Limb (tissue), 2 donors: ENCODE measurements at regions not wholly inside any gene's neighbourhood (a gene's known extent, or its start where the extent isn't known, plus 50 kb on each side); places are given as distances from the start of the nearest gene placed in this dataset.

ENCODE experiments used
- DNase-seq, 2 donors: peaks; one replicate each; pipeline ENCODE4 v3.0.0-alpha.2; 2016; ENCODE audit errors: extremely low spot score in 2 of 2

- DNase-seq = no peak
Measured at GRCh38 chr20:10990625-10991382, 317.0 kb upstream of the JAG1 start.

DNA sequence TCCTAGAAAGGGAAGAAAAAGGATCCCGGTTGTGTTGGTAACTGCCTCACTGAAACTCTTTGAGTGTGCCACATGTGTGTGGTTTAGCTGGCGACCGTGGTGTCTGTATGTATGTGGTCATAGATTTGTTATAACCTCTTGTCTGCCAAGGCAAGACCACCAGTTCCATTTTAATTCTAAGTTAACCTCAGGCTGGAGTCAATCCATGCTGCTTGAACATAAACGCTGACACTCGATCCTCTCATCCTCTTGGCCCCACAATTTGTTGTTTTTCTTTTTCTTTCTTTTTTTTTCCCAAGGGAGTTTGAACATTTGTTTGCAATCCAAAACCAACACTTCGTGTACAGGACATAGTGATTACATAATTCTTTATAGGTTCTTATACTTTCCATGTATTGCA is 318.9 kb upstream of the JAG1 start:
- peak in 1 of 2 donors; percentile 32 for DNase-seq

GRCh38 chr20:10994991-10995700 is 321.3 kb upstream of the JAG1 start:
- no peak for DNase-seq

DNA sequence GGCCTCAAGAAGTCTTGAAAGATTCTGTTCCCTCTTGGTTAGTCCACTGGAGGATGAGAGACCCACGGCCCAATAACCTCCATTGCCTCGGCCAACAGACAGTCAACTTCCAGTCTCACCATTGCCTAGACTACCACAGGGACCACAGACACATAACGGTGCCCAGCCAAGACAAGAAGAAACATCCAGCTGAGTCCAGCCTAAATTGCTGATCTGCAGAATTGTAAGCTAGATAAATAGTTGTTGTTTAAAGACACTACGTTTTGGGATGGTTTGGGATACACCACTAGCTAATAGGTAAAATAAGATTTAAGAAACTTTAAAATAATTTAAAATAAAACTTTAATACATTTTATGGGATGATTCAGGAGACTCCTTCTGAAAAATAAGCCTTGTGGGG is 324.7 kb upstream of the JAG1 start:
- DNase-seq = no peak

GRCh38 chr20:11000416-11000815 is 326.6 kb upstream of the JAG1 start:
- no peak for DNase-seq

- no peak for DNase-seq
Measured at GRCh38 chr20:11001302-11001701, 327.5 kb upstream of the JAG1 start.

DNA sequence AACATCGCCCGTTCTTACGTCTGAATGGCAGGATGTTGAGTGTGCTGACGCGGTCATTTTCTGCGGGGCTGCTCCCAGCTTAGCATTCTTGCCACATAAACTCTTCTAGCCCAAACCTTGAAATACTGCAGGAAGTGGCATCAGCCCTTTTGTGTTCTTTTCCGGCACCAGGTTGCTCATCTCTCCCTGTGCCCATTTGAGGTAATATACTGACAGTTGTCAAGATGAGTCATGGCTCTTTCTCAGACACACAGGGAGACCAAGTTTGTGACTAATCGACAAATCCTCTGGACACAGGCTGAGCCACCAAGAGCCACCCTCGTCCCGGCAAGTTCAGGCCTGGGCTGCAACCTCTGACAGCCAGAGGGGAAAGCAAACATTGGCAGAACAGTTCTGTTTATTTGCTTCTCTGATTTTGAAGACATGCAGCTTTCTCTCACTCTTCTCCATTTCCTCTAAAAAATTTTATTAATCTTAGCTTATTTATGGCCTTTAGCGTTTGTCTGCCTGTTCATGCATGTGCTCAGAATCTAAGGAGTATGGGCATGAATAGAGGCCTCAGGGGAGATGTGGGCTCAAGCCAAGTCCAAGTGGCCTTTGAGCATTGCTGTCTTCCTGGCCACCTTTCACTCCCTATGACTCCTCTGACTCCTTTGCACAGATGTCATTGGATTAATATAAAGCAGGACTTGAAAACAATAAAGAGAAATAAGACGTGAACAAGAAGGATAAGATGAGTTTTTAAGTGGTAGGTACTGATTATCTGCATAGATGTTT is 328.2 kb upstream of the JAG1 start:
- DNase-seq = no peak

DNA sequence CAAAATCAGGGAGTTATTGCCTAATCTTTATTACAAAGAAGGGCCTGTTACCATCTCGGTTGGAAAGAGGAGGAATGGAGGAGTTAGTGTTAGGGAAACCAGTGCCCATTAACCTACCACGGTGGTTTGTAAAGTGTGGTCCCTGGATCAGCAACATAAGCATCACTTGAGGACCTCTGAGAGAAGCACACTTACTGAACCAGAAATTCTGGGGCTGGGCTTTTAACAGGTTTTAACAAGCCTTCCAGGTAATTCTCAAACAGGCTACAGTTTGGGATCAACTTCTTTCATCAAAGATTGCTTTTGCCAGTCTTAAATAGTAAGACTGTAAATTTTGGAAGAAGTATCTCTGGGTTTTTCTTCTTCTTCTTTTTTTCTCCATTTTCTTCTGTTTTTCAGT is 329.5 kb upstream of the JAG1 start:
- no peak for DNase-seq

GRCh38 chr20:11008444-11009033 is 334.7 kb upstream of the JAG1 start:
- DNase-seq = no peak

GRCh38 chr20:11011653-11012052 is 337.9 kb upstream of the JAG1 start:
- DNase-seq = no peak

- no peak for DNase-seq
Measured at GRCh38 chr20:11012975-11013374, 339.2 kb upstream of the JAG1 start.

GRCh38 chr20:11013801-11014200 is 340.0 kb upstream of the JAG1 start:
- DNase-seq = no peak

GRCh38 chr20:11015440-11015839 is 341.6 kb upstream of the JAG1 start:
- no peak for DNase-seq

GRCh38 chr20:11017446-11017845 is 343.6 kb upstream of the JAG1 start:
- DNase-seq = no peak

DNA sequence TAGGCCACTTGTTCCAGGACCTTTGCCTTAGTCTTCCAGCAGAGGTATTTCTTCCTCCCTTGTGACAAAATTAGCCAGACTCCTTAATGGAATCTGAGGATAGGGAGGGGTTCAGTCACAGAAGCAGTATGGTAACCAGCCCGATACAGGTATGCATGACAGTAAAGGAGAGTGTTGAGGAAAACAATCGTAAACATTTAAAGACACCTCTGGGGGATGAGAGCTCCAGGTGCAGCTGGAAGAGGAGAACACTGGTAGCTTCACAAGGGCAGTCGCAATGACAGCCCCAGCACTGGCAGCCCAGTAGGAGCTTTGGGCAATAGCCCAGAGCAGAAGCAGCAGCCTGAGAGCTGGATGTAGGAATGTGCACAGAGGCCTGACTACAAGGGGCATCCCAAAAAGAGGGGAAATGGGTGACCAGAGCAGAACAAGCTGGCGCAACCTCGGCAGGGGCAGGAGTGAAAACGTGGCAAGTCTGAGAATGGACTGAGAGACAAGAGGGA is 344.9 kb upstream of the JAG1 start:
- DNase-seq = no peak

GRCh38 chr20:11020712-11021111 is 346.9 kb upstream of the JAG1 start:
- no peak for DNase-seq

- DNase-seq = no peak
Measured at GRCh38 chr20:11027224-11027623, 353.4 kb upstream of the JAG1 start.

DNA sequence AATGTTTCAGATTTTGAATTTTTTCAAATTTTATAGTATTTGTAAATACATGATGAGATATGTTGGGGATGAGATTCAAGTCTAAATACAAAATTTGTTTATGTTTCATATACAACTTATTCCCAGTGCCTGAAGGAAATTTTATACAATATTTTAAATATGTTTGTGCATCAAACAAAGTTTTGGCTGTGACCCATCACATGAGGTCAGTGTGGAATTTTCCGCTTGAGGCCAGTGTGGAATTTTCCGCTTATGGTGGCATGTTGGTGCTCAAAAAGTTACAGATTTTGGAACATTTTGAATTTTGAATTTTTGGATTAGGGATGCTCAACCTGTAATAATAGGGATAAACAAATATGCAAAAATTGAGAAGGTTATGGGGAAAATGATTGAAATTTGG is 356.6 kb upstream of the JAG1 start:
- no peak for DNase-seq

DNA sequence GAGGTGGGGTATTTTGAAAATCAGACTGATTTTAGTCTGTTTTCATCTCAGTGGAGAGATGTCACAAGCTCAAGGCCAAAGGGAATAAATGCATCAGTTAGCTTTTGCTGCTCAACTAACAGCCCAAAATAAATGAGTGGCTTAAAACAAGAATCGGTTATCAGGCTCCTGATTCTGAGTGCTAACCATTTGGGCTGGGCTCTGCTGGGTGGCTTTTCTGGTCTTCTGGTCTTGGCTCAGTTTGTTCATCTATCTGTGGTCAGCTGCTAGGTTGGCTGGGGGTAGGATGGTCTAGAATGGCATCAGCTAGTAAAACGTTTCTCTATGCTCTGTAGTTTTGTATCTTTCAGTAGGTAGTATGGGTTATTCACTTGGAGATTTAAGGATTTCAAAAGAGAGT is 357.5 kb upstream of the JAG1 start:
- no peak for DNase-seq

- DNase-seq = no peak
Measured at GRCh38 chr20:11032611-11033010, 358.8 kb upstream of the JAG1 start.

GRCh38 chr20:11034025-11034424 is 360.2 kb upstream of the JAG1 start:
- no peak for DNase-seq

- DNase-seq = no peak
Measured at GRCh38 chr20:11035211-11035610, 361.4 kb upstream of the JAG1 start.
